ENCODE measurements at regions not wholly inside any gene's neighbourhood (a gene's known extent, or its start where the extent isn't known, plus 50 kb on each side); places are given as distances from the start of the nearest gene placed in this dataset.

DNA sequence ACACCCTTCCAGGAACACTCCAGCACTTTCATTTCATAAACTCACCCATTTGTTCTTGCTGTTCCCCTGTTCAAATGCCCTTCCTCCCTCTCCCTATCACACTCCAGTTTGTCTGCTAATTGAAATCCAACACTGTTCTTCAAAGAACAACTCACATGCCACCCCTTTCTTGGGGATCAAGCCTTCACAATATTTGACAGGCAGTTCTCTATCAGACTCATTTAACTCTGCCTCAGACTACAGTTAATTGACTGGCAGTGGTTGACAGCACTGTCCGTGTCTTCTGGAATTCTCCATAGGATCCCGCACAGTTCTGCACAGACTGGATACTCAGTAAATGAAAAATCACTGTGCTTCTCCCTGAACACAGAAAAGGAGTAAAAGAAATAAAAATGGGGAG, 87.8 kb downstream of the PMP22 start:
- DNase-seq (ENCODE audit: low spot score) = no peak

DNA sequence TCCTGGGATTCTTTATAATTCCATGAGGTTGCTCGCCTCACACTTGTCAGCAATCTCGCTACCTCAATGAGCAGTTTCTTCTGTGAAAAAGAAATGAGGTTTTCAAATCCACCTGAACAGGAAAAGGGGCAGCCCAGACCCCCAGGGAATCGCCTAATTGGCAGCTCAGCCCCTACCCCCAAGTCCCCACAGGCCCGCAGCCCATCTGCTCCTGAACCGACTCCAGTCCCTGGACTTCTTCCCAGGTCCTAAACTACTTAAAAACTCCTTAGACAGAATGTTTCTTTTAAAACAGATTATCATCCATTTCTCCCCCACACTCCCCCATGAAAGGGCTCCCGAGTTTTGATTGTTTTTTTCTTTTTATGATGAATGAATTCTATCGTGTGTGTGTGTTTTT, 89.8 kb downstream of the PMP22 start:
- no peak for DNase-seq (ENCODE audit: low spot score)

DNA sequence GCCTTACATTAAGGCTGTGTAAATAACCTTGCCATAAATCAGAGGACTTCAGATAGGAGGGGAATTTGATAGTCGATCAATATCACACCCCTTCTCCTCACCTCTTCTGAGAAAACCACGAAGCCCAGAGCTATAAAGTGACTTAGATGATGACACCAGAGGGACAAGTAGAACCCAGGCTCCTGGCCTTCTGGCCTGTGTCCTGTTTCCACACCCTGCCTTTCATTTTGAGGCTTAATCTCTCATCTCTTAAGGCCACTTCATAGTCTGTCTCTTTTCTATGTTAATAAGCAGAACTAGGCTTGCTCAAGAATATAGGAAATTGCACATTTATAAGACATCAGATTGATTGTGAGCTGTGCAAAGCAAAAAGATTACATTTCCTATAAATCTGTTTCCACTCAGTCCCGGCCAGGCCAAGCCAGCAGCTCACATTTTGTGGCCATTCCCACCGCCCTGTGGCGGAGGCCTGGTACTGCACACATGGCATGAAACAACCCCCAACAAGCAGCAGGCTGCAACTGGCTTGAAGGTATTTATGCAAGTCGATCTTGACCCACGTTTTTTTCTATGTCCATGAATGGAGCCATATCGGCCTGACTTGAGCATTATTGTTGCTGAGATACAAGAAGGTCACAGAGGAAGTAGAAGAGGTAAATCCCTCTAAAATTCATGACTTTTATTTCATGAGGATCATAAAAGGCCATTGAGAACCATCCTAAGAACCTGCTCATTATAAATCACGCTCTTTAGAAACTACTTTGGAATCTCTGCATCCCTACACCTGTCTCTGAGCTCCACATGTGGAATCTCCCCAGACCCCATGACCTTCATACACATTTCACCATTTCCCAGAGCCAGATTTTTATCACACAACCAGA, 93.7 kb downstream of the PMP22 start:
- peak; percentile 74 for DNase-seq (ENCODE audit: low spot score)

DNA sequence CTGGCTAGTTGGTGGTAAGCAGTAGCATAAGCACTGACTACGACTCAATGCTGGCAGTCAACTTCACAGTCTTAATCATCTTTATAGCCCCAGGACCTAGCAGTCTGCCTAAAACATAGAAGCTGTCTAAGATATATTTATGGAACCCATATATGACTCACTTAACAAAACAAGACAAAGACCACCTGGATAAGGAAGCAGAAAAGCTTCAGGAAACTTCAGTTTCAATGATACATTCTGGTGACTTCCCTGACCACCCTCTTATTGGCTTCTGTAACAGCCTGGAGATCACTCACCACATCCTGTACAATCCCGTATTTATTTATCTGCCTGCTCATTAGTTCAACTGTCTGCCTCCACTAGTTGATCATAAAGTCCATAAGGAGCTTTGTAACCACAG, 95.5 kb downstream of the PMP22 start:
- DNase-seq (ENCODE audit: low spot score) = no peak

DNA sequence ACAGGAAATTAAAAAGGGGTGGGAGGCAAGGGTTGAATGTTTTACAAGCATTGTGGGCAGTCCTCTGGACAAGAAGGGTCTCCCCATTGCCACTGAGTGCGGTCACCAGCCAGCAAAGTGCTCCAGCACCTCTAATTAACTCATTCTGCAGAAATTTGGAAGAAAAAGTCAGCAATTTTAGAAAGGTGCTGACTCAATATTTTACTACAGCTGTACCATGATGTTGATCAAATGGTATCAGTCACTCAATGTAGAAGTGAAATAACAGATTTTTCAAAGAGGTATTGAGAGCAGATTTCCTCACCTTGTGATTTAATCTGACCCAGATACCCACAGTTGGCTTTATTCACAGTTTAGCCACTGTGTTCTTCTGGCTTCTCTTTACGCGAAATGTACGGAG, 96.7 kb downstream of the PMP22 start:
- no peak for DNase-seq (ENCODE audit: low spot score)

DNA sequence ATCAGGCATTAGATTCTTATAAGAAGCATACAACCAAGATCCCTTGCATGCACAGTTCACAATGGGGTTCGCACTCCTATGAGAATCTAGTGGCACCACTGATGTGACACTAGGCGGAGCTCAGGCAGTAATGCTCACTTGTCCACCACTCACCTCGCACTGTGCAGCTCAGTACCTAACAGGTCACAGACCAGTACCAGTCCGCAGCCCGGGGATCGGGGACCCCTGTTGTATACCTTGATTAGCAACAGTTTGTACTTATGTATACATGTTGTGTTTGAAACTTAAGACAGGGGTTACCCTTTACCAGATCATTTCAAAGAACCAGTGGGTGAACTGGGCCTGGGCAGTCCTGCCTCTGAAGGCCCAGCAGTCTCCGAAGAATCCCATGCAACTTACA, 103.7 kb downstream of the PMP22 start:
- DNase-seq (ENCODE audit: low spot score) = no peak

DNA sequence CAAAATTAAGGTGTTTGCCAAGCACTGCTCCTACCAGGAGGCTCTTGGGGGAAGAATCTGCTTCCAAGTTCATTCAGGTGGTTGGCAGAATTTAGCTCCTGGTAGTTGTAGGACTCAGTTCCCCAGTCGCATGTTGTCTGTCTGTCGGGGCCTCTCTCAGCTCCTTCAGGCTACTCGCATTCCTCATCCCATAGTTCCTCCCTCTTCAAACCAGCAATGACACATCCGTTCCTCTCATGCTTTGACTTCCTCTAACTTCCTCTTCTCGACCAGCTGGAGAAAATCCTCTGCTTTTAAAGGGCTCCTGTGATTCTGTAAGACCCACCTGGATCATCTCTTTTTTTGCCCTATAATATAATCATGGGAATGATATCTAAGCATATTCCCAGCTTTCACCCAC, 108.1 kb downstream of the PMP22 start:
- DNase-seq (ENCODE audit: low spot score) = no peak

DNA sequence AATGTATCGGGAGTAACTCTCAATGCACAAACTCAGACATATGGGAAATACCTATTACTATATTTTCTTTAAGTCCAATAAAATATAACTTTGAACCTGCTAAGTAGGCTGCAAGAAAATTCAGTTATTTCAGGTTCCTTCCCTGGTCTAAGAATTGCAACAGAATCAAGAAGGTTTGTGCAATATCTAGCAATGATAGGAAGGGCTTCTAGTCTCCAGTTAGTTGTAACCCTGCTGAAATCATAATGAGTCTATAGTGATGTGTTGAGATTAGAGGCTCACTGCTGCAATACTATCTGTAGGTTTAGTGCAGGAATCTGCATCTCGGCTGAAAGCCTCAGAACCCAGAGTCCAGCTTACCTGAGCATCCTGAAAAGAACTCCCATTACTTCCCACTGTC, 110.5 kb downstream of the PMP22 start:
- DNase-seq (ENCODE audit: low spot score) = no peak

DNA sequence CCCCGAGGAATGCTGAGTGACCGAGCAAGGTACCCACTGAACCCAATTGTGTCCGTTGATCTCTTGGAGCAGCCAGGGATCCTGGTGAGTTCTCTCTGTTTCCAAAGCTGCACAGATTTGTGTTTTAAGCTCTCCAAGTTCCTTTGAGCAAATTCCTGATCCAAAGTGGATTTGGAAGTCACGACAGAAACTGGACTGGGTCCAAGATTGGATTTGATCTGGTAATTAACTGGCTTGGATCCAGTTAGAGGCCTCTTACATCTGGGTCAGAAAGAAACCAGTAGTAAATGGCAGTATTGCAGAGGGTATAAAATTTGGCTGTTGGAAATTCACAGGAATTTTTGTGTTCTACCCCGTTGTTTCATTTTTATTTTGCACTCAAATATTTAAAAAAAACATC, 119.5 kb downstream of the PMP22 start:
- DNase-seq (ENCODE audit: low spot score) = no peak

DNA sequence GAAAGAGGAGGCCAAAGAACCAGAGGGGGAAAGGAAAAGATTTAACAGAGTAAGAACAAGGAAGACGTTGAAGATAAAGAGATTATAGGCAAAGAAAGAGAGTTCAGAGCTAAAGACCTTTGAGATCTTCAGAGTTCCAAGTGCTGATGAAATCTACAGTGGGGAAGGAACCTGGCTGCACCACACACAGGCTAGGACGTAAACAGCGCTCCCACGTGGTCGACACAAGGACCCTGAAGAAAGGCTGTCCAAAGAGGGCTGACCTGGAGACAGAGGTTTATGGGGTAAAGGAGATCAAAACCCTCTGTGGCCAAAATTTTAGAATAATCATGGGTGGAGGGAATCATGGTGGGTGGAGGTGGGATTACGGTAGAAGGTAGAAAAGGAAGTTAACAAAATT, 121.6 kb downstream of the PMP22 start:
- DNase-seq (ENCODE audit: low spot score) = no peak

DNA sequence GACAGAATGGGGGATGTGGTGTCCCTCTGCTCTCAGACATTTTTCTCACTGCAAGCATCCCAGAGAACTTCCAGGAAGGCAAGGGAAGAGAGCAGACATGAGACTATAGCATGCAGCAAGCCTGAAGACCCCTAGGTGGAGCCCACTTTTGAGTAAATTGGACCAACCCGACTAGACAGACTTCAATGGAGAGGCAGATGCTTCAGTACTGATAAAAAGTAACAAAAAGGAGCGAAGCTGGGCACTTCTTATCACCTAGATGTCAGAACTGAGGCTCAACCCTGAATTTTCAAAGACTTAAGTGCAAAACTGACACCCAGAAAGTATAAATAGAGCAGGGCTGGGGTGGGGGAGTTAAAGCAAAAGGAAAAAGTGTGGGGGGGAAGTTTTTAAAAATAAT, 130.8 kb downstream of the PMP22 start:
- DNase-seq (ENCODE audit: low spot score) = no peak

DNA sequence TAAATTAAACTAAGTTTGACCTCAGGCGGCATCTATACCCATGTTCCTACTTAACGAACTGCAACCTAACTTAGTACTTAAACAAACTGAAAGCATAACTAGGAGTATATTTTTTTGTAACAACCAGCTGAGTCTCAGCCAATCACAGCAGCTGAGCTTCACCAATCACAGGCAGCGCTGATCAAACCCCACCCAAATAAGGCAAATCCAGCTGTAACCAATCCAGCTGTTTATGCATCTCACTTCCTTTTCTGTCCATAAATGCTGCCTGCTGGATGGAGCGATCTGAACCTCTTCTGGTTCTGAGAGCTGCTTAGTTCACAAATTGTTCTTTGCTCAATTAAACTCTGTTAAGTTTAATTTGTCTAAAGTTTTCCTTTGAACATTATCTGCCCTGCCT, 131.3 kb downstream of the PMP22 start:
- no peak for DNase-seq (ENCODE audit: low spot score)

DNA sequence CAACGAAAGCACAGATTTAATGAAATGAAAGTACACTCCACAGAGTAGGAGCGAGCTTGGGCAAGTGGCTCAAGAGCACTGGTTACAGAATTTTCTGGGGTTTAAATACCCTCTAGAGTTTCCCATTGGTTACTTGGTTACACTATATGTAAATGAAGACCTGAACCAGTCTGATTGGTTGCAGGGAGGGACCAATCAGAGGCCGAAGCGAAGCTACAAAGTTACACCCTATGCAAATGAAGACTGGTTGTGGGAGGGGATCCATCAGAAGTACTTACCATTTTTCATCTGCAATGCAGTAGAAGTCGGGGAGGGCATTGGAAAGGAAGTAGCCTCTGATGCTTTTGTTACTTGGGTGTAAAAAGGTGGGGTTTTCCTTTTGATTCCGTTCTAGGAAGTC, 132.0 kb downstream of the PMP22 start:
- DNase-seq (ENCODE audit: low spot score) = no peak

DNA sequence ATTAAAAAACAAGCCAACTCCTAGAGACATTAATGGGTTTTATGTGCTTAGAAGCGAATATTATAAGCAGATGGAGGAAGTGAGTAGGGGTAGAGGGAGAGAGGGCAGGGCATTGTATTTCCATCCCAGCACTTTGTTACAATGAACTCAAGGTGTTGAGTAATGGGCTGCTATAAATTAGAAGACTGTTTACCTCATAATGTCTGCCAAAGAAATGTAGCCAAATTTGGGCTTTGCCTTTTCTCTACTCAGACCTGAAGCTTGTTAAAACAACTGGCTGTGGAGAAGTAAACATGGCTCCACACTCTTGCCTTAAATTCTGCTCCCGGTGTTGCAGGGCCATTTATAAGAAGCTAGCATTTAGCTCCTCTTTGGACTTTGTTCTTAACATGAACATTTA, 134.7 kb downstream of the PMP22 start:
- no peak for DNase-seq (ENCODE audit: low spot score)

DNA sequence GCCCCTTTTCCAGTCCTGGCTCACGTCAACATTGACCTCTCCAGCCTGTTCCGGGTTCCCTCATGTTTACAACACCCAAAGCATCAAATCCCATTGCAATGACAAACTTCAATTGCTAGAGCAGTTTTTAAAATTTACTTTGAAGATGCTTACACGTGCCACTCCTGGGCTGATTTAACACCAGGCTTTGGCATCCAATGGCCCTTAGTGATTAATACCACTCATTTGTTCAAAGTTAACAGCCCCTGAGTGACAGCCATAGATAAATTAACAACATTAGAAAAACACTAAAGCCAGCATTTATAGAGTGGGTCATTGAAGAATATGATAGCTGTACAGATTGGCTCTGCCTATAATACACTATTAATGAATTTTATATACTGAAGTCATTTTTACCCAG, 135.1 kb downstream of the PMP22 start:
- no peak for DNase-seq (ENCODE audit: low spot score)

DNA sequence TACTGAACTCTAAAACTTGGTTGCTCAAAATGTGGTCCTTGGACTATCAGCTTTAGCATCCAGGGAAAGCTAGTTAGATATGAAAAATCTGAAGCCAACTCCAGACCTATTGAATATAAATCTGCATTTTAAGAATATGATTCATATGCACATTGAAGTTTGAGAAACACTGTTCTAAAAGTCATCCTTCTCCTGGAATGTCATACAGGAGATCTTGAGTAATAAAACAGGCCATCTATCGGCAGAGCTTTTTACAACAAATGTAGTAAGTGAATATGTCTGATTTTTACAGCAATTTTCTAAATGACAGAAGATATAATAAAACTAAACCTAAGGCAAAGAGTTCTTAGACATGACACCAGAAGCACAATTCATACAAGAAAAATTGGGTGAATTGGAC, 140.4 kb downstream of the PMP22 start:
- no peak for DNase-seq (ENCODE audit: low spot score)

DNA sequence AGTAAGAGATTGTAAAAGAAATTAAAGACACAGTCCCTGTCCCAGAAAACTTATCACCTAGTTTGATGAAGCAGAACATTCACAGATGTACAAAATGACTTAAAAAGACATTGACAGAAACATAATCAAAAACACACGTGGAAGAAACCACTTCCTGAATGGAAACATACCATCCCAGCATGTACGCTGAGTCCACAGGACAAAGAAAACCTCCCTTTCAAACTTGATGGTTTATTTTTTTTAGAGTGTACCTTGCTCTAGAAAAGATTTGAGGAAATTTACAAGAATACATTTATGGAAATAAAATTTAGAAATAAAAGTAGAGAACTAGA, 140.9 kb downstream of the PMP22 start:
- no peak for DNase-seq (ENCODE audit: low spot score)

DNA sequence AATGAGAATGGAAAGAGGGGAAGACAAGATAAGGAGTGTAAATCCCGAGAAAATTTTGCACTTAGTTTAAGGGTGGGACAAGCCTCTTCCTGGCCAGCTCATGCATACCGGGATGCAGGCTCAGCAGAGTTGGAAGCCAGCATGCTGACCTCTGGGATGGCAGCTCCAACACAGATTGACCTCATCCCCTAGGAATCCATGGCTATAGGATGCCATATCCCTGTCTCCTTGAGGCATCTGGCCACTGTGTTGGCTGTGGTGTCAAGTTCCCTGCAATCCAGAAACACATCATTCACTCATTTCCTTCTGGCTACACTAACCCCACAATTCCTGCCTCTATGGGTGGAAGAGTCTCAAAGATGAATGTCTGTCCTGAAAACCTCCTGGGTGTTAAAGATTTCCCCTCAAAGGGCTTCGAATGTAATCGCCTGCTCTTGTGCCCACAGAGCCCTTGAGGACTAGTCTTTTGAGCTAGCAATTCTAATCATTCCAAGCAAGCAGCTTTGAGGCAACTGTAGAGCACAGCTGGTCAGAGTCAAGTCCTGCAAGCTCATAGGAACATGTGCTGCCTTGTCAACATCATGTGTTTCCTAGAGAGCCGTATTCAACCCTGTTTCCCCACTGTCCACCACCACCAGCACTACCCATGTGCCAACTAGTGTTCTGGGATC, 141.4 kb downstream of the PMP22 start:
- DNase-seq (ENCODE audit: low spot score) = no peak

DNA sequence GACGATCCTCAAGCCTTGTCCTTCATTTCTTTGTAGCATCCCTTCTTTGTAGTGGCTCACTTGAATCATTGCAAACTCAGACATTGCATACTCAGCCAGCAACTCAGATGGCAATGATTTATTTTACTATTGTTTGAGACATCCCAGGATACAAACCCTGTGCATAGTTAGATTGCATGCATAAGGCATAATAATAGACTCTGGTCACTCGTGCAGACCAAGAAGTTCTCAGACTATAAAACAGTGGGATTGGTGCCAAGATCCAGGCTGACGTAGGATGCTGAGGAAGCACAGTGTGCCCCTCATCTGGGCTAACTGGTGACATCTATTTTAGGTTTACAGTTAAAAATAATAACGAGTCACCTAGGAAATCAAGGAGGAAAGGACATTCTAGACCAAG, 142.3 kb downstream of the PMP22 start:
- no peak for DNase-seq (ENCODE audit: low spot score)

DNA sequence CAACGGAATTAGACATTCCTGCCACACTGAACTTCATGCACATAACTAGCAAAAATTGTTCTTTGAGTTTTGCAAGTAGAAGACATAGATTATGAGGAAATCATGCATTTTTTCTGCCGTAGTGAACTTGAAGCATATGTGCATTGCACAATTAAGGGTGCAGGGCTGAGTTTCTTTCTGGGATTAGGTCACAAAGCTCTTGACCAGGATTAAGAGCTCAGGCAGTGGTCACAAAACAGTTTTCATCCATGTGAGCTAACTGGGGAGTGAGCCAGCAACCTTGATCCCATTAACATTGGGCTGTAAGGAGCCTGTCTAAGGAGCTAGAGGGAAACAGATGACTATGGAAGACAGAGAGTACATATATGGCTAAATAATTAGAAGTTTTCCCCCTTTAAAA, 143.7 kb downstream of the PMP22 start:
- DNase-seq (ENCODE audit: low spot score) = no peak

DNA sequence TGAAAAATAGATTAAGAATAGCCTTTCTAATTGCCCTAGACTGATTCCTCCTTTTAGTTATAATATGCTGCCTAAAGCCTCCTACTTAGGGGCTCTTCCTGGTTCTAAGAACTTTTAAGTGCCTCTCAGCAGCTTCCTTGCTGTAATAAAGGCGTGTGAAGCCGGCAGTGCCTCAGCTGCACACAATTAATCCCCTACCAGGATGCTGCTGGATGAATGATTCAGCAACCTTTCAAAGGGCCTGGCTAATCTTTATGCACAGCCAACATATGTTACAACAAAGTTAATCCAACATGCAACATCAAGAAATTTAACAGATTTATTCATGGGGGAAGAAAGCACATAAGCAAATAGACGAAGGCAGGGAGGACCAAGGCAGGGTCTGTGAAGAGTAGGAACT, 145.2 kb downstream of the PMP22 start:
- no peak for DNase-seq (ENCODE audit: low spot score)

DNA sequence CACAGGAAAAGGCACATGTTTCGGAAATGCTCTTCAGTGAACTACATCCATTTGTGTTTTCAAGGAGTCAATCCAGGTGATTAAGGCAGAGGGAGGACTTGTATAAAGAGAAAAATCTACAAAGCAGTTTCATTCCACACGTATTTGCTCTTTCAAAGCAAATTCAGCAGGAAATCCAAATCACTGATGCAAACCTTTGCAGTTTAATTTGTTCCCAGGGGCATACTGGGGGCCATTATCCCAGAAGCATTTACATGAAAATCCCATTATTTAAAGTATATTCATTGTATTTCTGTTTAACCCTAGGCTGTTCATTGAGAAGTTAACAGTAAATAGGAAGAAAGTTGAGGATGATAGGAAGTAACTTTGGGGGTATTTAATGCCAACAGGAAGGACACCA, 147.9 kb downstream of the PMP22 start:
- DNase-seq (ENCODE audit: low spot score) = no peak

DNA sequence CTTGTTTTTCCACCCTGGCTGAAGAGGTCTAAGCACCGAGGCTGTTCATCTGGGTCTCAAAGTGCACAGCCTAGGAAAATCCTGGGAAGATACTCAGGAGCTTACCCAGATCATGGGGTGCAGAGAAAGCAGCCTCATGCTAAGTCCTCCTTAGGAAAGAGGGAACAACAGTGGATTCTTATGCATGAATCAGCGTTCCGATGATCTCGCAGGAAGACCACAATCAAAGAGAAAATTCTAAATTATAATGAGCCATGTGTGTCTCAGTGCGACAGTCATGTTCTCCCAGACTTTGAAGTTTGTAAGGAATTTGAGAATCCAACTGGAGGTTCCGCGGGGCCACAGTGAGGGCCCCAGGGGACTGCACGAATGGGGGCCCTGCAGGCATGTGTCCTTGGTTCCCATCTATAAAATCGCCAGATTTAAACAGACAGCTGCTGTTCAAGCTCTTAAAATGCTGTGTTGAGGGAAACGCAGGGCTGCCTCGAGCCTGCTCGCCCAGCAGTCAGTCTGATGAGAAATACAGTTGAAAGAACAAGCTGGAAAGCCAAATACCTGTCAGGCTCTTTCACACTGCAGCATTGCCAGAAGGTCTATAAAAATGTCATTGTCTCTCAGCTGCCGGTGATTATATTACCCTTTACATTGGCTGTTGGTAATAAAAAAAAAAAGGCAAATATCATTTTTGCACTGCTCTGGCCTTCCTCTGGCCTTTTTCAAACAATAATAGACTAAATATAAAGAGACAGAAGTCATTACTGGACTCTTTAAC, 152.1 kb downstream of the PMP22 start:
- DNase-seq (ENCODE audit: low spot score) = no peak
